Activated naive CD4-positive, alpha-beta T cell treated with anti-CD3 and anti-CD28 coated beads for 36 hours (primary cell): ENCODE measurements at regions not wholly inside any gene's neighbourhood (a gene's known extent, or its start where the extent isn't known, plus 50 kb on each side); places are given as distances from the start of the nearest gene placed in this dataset.

ENCODE experiments used
- CTCF ChIA-PET: fragments of 350-600 bp; sonication (Branson Sonifier 250); formaldehyde crosslinking; loops from one replicate; lab custom pipeline; 2021; ENCODE audit warnings: antibody characterized with exemption; lab: Charles Lee
- DNase-seq: peaks from one replicate; pipeline ENCODE4 v3.0.0-alpha.2; 2020
- H3K27ac Mint-ChIP-seq: one replicate; pipeline ENCODE4 v1.8.0; 2021; ENCODE audit warnings: mild to moderate bottlenecking, mixed read lengths
- H3K27me3 Mint-ChIP-seq: one replicate; pipeline ENCODE4 v1.8.0; 2021; ENCODE audit warnings: low read depth, mixed read lengths
- H3K36me3 Mint-ChIP-seq: one replicate; pipeline ENCODE4 v1.8.0; 2021; ENCODE audit warnings: low read depth, mixed read lengths
- H3K4me1 Mint-ChIP-seq: one replicate; pipeline ENCODE4 v1.8.0; 2021; ENCODE audit warnings: low read depth, mixed read lengths
- H3K4me3 Mint-ChIP-seq: one replicate; pipeline ENCODE4 v1.8.0; 2021; ENCODE audit warnings: mild to moderate bottlenecking, moderate library complexity, mixed read lengths
- H3K9me3 Mint-ChIP-seq: one replicate; pipeline ENCODE4 v1.8.0; 2021; ENCODE audit warnings: mixed read lengths
- intact Hi-C: fragments of 100-400 bp; cut with micrococcal nuclease; formaldehyde crosslinking; loops from one replicate; pipeline ENCODE4 v1.15.1; 2023

DNA sequence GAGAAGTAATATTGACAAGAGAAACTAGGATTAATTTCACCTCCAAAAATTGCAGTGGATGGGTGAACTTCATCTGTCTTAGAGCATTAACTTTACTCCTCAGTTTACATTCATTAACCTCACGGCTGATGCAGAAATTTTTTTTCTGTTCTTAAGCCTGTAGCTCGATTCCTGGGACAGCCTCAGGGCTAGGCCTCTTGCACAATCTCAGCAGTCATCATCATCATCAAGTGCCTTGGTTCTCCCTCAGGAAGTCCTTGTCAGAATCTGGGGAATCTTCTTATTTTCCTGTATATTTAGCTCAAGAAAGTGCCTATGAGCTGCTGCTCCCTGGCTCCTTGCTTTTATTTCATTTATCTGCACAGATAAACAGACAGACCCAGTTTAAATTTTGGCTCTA is 1272.2 kb upstream of the LRRTM1 start:
- CTCF ChIA-PET, result no interaction called here
- intact Hi-C loops, result no loop called here
- Mint-ChIP-seq H3K27me3 (no peaks in the 10 kb centered on the region), H3K36me3 (no peaks in the 10 kb centered on the region), H3K27ac (no peak overlapping the region), H3K9me3 (peaks cover 10% of the 10 kb centered on the region), H3K4me3 (no peak overlapping the region), H3K4me1 (no peaks in the 10 kb centered on the region)
- DNase-seq, result no peak

DNA sequence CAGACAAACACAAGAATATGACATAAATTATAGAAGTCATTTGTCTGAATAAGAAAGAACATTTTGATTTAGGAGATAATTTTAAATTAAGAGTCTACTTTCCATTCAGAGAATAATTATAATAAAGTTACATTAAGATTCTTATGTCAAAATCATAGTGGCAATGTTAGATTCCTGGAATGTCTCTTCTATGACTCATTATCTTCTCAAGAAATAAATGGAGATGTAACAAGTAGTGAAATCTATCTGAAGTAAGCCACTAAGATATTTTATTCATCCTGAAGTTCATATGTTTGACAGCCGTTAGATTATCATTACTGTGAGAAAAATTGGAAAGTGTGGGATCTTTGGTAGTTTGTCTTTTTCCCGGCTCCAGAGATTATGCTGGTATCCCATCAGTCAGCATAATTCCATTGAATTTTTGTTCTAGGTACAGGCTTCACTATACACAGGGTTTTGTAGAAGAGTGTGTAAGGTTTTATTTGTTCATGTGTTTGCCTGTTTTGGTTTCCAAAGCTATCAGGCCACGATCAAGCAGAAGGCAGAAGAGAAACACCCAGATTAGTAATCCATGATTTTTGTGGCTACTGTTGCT is 1246.6 kb upstream of the LRRTM1 start:
- H3K9me3 Mint-ChIP-seq, result peaks cover 11% of the 10 kb centered on the region
- H3K27ac Mint-ChIP-seq, result no peak overlapping the region
- no peaks in the 10 kb centered on the region for H3K4me1 Mint-ChIP-seq
- CTCF ChIA-PET, result no interaction called here
- no peaks in the 10 kb centered on the region for H3K27me3 Mint-ChIP-seq
- intact Hi-C loops, result no loop called here
- no peaks in the 10 kb centered on the region for H3K36me3 Mint-ChIP-seq
- DNase-seq, result no peak
- no peak overlapping the region for H3K4me3 Mint-ChIP-seq

DNA sequence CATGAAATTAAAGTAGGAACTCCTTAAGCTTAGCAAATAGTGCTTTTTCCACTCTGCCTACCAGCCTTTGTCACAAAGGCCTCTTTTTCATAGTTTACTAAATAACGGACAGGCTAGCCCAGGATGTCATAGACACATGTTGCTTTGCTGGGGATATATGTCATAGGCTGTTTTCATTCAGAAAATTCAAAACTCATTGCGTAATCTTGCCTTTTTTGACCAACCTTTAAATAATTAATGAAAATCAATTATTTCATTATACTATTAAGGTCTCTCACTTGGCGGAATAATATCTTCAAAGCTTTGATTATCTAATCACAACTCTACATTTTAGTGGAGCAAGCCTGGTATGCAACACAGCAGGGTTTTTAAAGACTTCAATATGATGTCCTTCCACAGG is 1245.7 kb upstream of the LRRTM1 start:
- H3K4me3 Mint-ChIP-seq, result no peak overlapping the region
- DNase-seq, result no peak
- H3K27ac Mint-ChIP-seq, result no peak overlapping the region
- no peaks in the 10 kb centered on the region for H3K36me3 Mint-ChIP-seq
- H3K9me3 Mint-ChIP-seq, result peaks cover 11% of the 10 kb centered on the region
- H3K4me1 Mint-ChIP-seq, result no peaks in the 10 kb centered on the region
- intact Hi-C loops, result no loop called here
- no peaks in the 10 kb centered on the region for H3K27me3 Mint-ChIP-seq
- CTCF ChIA-PET, result no interaction called here

DNA sequence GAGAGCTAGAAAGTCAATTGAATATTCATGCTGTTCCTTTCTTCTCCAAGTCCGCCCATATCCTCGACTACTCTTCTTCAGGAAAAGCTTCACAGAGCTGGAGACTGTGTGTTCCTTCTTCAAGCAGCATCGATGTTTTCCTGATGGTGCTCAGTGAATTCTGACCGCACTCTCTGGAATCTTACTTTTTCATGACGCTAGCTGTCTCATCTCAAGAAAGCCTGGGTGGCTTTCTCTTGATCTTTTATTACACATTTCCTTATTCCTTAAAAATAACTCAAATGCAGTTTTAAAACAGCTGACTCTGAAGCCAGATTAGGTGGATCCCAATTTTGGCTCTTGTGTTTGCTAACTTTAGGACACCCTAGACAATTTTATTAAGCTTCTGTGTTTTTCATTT is 1245.1 kb upstream of the LRRTM1 start:
- Mint-ChIP-seq H3K9me3 (peaks cover 9% of the 10 kb centered on the region), H3K4me1 (no peaks in the 10 kb centered on the region), H3K36me3 (no peaks in the 10 kb centered on the region), H3K4me3 (no peak overlapping the region), H3K27me3 (no peaks in the 10 kb centered on the region), H3K27ac (no peak overlapping the region)
- DNase-seq, result no peak
- CTCF ChIA-PET, result no interaction called here
- intact Hi-C loops, result no loop called here

DNA sequence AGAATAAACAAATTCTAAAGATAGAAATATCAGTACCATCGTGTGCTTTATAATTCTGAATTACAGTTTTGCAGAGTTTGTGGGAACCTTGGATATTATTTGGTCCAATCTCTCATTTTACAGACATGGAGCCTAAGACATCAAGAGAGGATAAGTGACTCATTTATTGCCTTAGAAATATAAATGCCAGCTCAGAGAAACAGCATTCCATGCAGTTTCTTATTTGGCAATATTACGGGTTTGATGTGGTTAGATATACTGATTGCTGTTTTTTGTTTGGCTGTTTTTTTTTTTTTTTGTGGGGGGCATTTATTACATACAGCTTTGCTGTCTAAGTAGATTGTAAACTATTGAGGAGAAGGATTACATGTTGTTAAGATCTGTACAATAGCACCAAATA is 1241.1 kb upstream of the LRRTM1 start:
- Mint-ChIP-seq H3K27me3 (no peaks in the 10 kb centered on the region), H3K36me3 (no peaks in the 10 kb centered on the region), H3K27ac (no peak overlapping the region), H3K9me3 (peaks cover 2% of the 10 kb centered on the region), H3K4me1 (no peaks in the 10 kb centered on the region), H3K4me3 (no peak overlapping the region)
- no peak for DNase-seq
- CTCF ChIA-PET, result no interaction called here
- intact Hi-C loops, result no loop called here

DNA sequence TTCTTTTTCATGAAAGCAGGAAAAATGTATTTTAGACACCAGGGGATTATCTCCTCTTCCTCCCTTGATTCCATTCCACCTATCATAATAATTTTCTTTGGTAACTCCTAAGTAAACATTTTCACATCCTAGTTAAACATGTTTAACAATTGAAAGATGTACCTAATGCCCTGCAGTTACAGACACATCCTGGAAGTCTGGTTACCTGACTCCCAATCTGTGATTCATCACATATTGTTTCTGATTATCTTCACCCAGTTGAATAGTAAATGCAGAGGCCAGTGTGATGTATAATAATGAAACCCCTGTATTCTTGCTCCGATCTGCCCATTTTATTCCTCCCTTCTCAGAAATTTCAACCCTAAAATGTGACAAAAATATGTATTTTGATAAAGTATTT is 1237.6 kb upstream of the LRRTM1 start:
- Mint-ChIP-seq H3K27ac (no peak overlapping the region), H3K27me3 (no peaks in the 10 kb centered on the region), H3K36me3 (no peaks in the 10 kb centered on the region), H3K9me3 (peaks cover 6% of the 10 kb centered on the region), H3K4me1 (no peaks in the 10 kb centered on the region), H3K4me3 (no peak overlapping the region)
- intact Hi-C loops, result no loop called here
- CTCF ChIA-PET, result no interaction called here
- no peak for DNase-seq

DNA sequence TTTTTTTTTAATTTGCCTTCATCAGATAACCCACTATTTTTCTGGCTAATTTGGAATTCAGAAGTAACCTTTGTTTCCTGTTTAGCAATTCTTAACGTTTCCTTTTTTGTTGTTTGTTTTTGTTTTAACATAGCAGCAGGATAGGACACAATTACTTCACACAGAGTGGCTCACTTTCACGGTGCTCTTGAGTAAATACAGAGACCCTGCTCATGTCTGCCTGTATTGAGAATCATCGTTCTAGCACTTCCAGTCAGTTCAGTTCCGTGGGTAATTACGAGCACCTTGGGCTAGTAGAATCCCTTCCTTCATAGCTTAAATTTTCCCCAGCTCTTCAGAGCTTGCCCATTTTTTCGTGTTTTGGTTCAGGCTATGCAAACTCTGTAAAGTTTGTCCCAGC is 1225.4 kb upstream of the LRRTM1 start:
- no peaks in the 10 kb centered on the region for H3K4me1 Mint-ChIP-seq
- no peak overlapping the region for H3K27ac Mint-ChIP-seq
- intact Hi-C loops, result no loop called here
- DNase-seq, result no peak
- peaks cover 14% of the 10 kb centered on the region for H3K9me3 Mint-ChIP-seq
- H3K4me3 Mint-ChIP-seq, result no peak overlapping the region
- no peaks in the 10 kb centered on the region for H3K27me3 Mint-ChIP-seq
- H3K36me3 Mint-ChIP-seq, result no peaks in the 10 kb centered on the region
- CTCF ChIA-PET, result no interaction called here

DNA sequence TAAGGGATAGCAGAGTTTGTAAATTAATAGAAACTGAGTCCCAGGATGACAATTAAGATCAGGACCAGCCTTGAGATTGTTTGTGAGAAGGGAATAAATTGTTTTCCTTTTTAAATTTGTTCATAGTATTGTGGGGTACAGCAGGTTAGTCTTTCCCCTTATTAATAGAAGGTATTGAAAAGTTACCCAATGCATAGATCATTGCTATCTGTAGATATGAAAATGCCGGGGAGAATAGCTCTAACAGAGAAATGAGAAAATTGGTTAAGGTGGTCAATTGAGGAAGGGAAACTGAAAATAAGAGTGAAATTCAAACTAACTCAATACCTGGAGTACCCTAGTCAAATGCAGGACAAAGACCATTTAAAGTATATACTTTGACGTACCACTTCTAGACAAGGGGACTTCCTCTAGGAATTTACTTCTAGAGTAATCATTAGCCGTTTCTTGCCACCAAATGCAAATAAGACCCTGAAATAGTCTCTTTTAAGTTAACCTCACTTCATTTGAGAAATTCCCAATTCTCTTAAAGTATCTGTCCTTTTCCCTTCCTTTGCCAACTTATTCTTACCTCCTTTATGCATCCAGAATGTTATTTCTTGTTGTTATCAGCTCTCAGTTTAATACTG is 1224.4 kb upstream of the LRRTM1 start:
- H3K27ac Mint-ChIP-seq, result no peak overlapping the region
- H3K9me3 Mint-ChIP-seq, result peaks cover 20% of the 10 kb centered on the region
- intact Hi-C loops, result no loop called here
- no peak for DNase-seq
- H3K4me3 Mint-ChIP-seq, result no peak overlapping the region
- H3K4me1 Mint-ChIP-seq, result no peaks in the 10 kb centered on the region
- H3K36me3 Mint-ChIP-seq, result no peaks in the 10 kb centered on the region
- H3K27me3 Mint-ChIP-seq, result no peaks in the 10 kb centered on the region
- CTCF ChIA-PET, result interaction anchor here (0.7 kb wide), 1 partner anchor 265 kb away, joined by 3 read pairs; no protein-coding TSS in a partner anchor

DNA sequence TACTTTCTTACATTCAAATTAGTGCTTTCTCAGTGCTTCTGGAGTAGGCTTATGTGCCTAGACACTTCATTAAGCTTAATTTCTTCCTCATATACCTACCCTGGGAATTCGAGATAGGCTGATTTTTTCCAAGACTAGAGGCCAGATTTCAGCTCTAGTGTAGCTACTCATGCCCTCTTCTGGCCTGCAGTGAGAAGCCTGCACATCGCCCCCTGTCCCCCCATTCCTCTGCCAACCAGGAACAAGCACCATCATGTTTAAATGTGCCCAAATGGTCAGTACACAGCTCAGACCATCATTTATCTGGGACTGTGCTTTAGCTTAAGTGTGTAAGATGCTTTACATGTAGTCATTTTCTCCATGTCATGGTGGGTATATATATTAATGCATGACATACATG is 1218.8 kb upstream of the LRRTM1 start:
- H3K4me1 Mint-ChIP-seq, result no peaks in the 10 kb centered on the region
- no peak overlapping the region for H3K27ac Mint-ChIP-seq
- intact Hi-C loops, result no loop called here
- H3K36me3 Mint-ChIP-seq, result no peaks in the 10 kb centered on the region
- no peak overlapping the region for H3K4me3 Mint-ChIP-seq
- H3K27me3 Mint-ChIP-seq, result no peaks in the 10 kb centered on the region
- no peak for DNase-seq
- CTCF ChIA-PET, result no interaction called here
- peaks cover 12% of the 10 kb centered on the region for H3K9me3 Mint-ChIP-seq

DNA sequence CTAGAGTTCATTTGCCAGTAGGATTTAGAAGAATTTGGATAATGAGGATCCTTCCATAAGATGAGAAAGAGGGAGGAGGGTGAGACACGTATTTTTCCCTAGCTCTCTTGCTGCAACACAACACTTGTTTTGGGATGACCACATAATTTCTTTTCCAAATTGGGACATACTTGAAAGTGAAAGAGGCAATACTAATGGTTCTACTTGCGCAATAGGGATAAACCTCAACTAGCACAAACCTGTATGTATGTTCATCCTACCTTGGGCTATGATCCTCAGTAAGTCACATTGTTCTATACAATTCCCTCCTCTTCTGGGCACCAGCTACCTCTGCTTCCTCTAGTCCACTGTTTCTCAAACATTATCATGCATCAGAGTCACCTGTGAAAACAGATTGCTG is 1208.8 kb upstream of the LRRTM1 start:
- no peaks in the 10 kb centered on the region for H3K4me1 Mint-ChIP-seq
- DNase-seq, result no peak
- no peaks in the 10 kb centered on the region for H3K27me3 Mint-ChIP-seq
- H3K36me3 Mint-ChIP-seq, result no peaks in the 10 kb centered on the region
- CTCF ChIA-PET, result interaction anchor here (0.5 kb wide), 1 partner anchor 61 kb away, joined by 4 read pairs; no protein-coding TSS in a partner anchor
- peaks cover 14% of the 10 kb centered on the region for H3K9me3 Mint-ChIP-seq
- no peak overlapping the region for H3K4me3 Mint-ChIP-seq
- H3K27ac Mint-ChIP-seq, result no peak overlapping the region
- intact Hi-C loops, result no loop called here

DNA sequence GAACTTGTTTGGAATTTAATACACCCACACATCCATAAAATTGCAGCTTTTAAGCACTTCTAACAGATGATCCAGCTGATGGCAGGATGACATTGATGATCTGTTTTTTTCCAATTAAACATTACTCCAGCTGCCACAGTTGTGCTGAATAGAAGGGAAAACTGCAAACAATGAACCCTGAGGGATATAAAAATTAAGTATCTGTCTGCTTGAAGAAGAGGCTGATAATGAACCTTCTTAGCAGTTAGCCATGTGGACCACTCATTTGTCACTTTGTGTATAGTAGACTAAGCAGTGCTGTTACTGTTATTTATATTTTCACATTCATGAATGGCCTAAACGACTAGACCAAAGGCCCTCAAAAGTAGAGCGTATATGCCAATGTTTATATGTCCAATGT is 1201.0 kb upstream of the LRRTM1 start:
- Mint-ChIP-seq H3K4me1 (no peaks in the 10 kb centered on the region), H3K27me3 (no peaks in the 10 kb centered on the region), H3K27ac (no peak overlapping the region), H3K4me3 (no peak overlapping the region), H3K36me3 (no peaks in the 10 kb centered on the region), H3K9me3 (peaks cover 6% of the 10 kb centered on the region)
- CTCF ChIA-PET, result no interaction called here
- DNase-seq, result no peak
- intact Hi-C loops, result no loop called here

DNA sequence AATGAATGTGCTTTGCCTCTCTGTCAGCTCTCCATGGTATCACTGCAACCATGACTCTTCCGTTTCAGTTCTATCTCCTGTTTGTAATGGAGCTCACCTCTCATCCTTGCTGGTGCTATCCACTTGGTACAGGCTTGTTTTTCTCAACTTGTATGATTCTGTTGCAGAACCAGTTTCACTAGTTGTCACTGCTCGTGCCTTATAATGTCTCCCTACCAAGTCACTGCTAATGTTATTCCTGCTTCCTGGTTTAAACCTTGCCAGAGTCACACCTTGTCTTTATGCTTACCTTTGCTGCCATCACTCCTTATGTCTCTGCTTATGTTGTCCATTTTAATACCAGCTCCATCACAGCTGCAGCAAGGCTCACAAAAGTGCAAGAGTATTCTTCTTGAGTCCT is 1191.0 kb upstream of the LRRTM1 start:
- no peak for DNase-seq
- no peak overlapping the region for H3K27ac Mint-ChIP-seq
- no peaks in the 10 kb centered on the region for H3K27me3 Mint-ChIP-seq
- H3K36me3 Mint-ChIP-seq, result no peaks in the 10 kb centered on the region
- peaks cover 16% of the 10 kb centered on the region for H3K9me3 Mint-ChIP-seq
- no peak overlapping the region for H3K4me3 Mint-ChIP-seq
- no peaks in the 10 kb centered on the region for H3K4me1 Mint-ChIP-seq
- intact Hi-C loops, result no loop called here
- CTCF ChIA-PET, result no interaction called here

DNA sequence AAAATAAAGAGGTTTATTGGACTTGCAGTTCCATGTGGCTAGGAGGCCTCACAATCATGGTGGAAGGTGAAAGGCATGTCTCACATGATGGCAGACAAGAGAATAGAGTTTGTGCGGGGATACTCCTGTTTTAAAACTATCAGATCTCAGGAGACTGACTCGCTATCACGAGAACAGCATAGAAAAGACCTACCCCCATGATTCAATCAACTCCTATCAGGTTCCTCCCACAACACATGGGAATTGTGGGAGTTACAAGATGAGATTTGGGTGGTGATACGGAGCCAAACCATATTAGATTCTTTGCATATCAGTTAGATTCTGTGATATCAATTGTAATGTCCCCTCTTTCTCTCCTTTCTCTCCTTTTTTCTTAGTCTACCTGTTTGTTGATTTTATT is 1178.7 kb upstream of the LRRTM1 start:
- CTCF ChIA-PET, result no interaction called here
- Mint-ChIP-seq H3K9me3 (peaks cover 11% of the 10 kb centered on the region), H3K4me3 (no peak overlapping the region), H3K36me3 (no peaks in the 10 kb centered on the region), H3K4me1 (no peaks in the 10 kb centered on the region), H3K27ac (no peak overlapping the region), H3K27me3 (no peaks in the 10 kb centered on the region)
- intact Hi-C loops, result no loop called here
- DNase-seq, result no peak
